Stimulated activated naive CD4-positive, alpha-beta T cell treated with Interleukin-2 at 50 U/mL for 16 hours (primary cell): ENCODE measurements at regions not wholly inside any gene's neighbourhood (a gene's known extent, or its start where the extent isn't known, plus 50 kb on each side); places are given as distances from the start of the nearest gene placed in this dataset.
"Not testable (repeated sequence)": the region's sequence is repeated elsewhere in the genome, so short reads cannot be mapped to it uniquely, and the experiment has no call there.

Experiments
- DNase-seq: peaks from one replicate; lab custom pipeline; 2025; lab: John Stamatoyannopoulos, UW

DNA sequence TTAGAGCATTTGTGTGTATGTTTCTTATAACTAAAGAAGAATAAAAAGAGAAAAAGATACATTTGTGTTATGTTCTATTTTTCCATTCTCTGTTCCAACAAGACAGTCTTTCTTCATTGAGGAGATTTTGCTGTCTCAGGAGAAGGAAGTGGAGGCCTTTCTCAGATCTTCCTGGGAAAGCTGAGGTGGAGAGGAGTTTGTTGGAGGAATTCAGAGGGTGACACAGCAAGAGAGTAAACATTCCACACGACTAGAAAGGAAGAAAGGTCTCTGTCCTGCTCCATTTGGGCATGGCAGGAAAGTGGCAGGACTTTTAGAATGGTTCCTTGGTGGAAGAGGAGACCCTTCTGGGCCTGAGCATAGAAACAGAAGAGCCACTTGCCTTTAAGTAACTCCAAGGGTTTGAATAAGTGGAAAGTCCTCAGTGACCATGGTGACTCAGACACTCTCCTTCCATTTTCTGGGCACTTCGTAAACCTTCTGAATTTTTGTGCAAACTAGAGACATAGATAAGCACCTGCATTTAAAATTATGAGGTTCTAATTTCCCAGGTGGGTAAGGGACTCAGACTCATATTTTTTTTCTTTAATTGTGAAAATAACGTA lies 52.3 kb upstream of the COL5A2 start:
- DNase-seq = no peak

DNA sequence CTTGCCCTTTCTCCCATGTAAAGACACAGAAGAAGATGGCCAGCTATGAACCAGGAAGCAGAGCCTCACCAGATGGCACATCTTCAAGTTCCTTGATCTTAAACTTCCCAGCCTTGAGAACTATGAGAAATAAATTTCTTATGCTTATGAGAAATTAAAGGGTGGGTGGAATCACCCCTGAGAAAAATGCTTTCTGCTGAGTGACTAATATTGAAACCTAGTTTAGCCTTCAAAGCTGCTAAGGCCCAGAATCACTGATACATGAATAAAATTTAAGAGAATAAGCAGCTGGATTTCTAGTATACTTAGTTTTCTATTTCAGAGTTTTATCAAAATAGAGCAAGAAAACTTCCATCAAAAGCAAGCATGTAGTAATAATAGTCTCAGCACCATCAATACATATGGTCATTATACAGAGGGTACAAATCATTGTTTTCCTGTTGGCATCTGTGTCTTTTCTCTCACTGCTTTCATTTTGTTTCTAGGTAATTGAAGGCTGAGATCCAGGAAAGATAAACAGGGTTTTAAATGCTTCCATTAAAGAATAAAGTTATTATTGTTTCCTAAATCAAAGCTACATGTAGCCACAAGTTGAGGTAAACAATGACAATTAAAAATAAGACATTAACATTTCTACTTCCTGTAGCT lies 53.3 kb upstream of the COL5A2 start:
- DNase-seq = no peak

DNA sequence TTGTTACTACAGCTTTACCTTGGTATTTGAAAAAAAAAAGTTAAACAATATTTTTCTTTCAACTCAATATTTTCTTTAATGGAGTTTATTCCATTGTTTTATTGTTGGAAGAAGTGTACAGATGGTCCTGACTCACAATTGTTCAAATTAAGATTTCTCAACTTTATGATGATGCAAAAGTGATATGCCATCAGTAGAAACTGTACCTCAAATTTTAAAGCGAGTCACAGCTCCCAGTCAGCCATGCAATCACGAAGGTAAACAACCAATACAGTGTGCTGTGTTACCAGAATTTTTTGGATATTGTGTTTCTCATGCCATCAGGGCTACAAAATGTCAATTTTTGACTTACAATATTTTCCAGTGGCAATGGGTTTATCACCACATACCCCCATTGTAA lies 54.0 kb upstream of the COL5A2 start:
- no peak for DNase-seq

DNA sequence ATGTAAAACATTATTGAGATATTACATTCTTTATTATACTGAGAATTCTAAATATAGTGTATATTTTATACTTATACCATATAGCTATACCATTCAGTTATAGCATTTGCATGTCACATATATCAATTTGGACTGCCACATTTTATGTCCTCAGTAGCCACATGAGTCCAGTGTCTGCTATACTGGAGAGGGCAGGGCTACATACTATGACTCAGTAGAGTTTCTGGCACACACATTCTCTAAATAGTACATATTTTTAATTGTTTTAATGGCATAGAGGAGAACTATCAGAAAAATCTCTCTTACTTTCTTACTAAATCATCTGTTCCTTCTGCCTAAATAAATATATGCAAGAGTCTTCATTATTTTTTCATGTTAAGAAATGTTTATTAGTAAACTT lies 55.4 kb upstream of the COL5A2 start:
- no peak for DNase-seq

DNA sequence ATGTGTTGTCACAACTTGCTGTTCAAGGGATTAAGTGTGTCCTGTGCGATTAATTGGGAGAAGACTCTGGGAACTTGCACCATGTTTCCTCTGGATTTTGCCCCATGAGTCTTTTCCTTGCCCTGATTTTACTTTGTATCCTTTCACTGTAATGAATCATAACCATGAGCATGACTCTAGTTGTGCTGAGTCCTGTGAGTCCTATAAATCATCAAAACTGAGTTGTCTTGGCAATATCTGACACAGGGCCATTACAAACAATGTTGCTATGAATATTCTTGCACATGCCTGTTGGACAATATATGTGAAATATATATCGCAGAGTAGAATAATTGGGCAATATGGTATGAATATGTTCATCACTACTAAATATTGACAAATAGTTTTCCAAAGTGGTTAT lies 56.5 kb upstream of the COL5A2 start:
- DNase-seq = no peak

DNA sequence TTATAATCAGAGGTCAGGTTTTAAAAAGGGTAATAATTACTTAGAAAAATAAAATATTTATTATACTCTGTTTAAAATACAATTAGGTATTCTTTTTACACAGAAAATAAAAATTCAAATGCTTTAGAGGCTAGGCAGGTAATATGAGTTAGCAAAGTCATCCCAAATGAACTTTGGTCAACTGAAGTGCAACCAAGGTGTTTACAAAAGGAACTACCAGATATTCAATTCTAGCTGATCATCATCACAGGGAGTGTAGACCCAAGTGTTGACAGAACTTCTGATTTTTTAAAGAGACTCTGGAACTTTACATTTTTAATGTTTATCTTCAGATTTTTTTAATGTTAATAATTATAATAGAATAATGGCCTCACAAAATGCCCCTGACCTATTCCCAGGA lies 59.3 kb upstream of the COL5A2 start:
- DNase-seq = no peak

DNA sequence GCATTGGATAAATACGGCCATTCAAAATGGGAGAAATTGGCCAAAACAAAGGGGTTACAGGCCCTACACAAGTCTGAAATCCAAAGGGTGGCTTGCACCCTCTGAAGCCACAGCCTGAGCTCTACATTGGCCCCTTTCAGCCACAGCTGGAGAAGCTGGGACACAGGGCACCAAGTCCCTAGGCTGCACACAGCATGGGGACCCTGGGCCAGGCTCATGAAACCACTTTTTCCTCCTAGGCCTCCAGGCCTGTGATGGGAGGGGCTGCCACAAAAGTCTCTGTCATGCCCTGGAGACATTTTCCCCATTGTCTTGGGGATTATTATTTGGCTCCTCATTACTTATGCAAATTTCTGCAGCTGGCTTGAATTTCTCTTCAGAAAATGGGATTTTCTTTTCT lies 64.3 kb upstream of the COL5A2 start:
- DNase-seq = not testable (repeated sequence)

DNA sequence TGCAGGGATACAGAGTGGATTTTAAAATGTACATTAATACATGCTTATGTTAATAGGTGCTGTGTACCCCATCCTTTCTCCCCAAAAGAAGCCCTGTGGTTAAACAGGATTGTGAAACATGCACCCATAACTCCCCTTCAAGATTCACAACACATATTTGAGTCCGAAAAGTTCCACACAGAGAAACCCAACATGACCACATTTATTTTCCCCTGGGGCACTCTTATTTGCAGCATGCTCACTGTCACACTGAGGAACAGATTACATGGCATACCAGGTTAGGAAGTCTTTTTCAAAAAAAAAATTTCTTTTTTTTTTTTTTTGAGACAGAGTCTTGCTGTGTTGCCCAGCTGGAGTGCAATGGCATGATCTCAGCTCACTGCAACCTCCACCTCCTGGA lies 67.7 kb upstream of the COL5A2 start:
- no peak for DNase-seq

DNA sequence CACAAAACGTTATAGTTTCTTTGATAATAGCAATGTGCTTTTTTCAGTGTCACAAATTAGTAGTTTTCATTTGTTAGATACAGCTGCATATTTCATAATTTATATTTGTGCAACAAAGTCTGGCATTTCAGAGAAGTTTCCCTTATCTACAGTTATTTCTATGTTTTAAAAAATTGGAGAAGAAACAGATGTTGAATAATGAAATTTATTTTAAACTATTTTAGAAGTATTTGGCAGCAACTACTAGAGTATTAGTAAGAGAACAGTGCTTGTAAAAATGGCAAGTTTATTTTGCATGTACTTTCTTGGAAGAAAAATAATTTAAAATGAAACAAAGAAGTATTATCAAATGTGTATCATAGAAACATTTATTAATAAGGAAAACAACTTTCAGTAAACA lies 68.6 kb upstream of the COL5A2 start:
- DNase-seq = no peak

DNA sequence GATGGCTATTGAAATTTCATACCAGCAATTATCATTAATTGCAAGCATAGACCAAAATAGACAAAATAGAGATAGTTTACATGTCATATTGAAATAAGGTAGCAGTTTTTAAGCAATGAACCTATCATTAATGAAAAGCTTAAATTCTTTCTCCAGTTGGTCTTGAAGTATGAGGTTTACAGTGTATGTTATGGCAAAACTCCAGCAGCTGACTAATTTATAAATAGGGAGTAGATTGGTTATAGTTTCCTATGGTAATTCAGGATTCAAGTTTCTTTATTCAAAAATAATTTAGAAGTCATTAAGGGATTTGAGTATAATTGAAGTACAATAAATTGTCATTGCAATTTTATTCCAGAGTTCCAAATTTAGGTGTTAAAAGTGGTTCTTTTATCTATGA lies 69.6 kb upstream of the COL5A2 start:
- DNase-seq = no peak

DNA sequence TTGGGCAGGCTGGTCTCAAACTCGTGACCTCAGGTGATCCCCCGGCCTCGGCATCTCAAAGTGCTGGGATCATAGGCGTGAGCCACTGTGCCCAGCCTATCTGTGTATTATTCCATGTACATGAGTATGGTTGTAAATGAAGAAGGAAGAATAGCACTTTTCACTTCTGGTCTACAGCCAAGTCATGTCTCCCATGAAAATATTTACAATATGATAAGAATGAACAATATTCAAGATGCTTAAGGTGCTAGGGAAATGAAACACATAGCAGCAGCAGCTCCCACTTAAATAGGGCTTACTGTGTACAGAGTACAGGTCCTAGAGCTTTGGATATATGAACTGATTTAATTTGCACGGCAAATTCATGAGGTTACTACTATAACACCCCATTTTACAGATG lies 70.3 kb upstream of the COL5A2 start:
- no peak for DNase-seq

DNA sequence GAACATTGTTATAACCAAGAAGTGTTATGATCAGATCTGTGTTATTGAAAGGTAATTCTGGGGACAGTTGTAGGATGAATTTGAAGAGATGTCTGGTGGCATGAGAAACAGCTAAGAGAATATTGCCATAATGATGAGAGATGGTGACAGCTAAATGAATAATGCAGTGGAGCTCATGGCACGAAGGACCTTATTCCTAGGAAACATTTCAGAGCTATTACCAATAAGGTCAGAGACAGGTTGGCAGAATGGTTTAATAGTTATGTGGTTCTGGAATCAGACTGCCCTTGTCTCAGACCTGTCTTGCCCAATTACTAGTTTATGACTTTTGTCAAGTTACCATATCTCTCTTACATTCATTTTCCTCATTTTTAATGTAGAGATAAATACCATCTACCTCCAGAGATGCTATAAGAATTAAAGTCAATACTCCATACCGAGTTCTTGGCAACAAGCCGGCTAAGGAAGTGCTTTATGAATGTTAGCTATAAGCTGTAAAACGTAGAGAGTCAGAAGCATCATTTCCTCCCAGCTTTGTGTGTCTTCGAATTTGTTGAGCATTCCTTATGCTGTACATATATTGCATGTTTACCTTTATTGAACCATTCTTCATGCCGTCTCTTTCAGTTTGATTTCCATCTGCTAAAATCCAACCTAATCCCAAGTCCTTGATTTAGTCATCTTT lies 73.6 kb upstream of the COL5A2 start:
- DNase-seq = no peak

DNA sequence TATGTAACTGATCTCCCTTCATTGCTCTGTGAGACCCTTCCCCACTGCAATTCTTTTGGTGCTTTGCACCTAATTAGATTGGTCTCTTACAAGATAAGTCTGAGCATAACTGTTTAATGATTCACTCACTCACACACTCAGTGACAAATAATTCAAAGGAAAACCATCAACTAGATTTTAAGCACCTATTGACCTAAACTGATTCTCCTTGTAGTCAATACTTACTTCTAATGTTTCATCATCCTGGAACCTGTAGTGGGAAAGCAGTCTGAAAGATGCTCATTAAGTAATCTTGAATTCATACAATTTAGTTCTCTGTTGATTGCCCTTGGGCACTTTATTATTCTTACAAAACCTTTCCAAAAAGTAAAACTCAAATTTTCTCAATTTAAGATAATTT lies 74.3 kb upstream of the COL5A2 start:
- no peak for DNase-seq

DNA sequence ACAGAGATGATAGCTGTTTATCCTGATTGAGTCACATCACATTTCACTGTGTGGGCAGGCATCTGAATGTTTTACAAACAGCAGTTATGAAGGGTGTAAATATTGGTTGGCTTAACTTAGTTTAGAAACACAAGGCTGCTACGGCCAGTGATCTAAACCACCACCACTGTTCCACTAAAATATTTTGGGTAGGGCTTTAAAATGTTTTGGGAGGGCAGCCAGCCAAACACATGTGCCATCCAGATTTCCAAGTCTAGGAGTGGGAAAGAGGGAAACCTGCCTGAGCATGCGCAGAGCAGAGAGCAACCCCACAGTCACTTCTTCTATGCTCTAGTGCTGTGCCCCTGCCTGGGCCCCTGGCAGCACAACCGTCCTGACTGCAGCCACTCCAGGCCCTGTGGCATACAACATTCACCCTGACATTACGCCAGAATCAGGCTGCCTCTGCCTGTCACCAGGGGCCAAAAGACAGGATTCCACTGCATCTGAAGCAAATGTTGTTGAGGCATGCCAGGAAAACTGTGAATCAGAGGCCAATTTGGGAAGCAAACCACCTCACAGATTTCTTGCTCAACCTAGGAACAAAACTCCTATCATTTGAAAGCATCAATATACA lies 74.8 kb upstream of the COL5A2 start:
- no peak for DNase-seq

DNA sequence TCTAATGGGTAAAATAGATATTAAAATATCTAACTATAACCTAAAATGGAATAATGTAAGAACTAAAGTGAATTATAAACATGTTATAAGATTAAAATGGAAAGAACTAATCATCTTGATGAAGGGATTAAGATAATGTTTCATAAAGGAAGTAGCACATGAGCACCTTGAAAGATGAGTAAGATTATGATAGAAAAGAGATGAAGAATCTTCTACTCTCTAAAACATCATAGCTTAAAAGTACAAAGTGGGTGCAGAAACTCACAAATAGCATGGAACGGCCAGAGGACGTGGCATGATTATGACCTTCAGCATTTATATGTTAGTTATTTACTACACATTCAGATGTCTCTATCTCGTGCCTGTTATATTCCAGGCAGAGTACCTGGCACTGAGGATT lies 76.2 kb upstream of the COL5A2 start:
- no peak for DNase-seq

DNA sequence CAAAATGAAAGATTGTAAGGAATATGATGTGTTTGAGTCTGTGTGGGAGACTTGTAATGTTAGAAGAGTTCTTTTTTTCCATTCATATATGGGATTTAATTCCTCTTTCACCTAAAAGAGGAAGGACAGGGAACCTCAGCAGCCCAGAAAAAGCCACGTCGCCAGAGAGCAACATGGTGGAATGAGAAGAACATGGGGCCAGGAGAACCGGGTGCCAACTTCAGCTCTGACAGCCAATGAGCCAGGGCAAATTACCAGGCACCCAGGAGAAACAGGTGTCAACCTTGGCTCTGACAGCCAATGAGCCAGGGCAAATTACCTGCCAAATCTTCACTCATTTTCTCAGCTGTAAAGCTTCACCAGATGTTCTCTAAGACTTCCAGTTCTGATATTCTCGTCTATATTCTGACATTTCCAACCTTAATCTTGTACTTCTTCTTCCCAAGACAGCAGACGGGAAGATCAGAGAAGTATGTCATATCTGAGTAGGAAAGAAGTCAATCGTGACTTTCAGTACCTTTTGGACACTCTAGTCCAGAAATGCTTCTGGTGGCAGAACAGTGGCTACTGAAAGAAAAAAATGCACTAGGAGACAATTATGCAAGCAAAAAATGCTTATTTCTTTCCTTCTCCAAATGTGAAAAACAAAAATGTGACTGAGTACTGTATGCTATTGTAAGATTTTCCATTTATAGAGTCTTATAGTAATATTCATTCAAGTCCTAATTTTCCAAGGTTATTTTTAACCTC lies 79.2 kb upstream of the COL5A2 start:
- DNase-seq = no peak

DNA sequence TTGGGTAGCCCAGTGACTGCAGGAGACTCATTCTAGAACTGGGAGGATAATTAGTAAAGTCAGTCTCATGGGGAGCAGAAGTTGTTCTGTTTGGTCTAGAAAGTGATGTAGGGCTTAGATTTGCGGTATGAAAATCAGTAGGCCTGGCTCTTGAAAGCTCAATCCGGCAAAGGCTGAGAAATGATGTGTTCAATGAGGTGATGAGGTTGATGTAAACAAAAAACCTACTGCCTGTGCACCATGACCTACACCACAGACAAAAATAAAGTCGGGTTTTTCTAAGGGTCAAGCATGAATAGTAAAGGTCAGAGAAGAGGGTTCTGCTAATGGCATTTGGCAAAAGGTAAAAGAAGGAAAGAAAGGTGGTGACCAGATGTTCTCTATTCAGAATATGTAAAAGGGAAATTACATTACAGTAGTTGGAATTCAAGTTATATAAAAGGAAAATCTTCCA lies 80.8 kb upstream of the COL5A2 start:
- no peak for DNase-seq

DNA sequence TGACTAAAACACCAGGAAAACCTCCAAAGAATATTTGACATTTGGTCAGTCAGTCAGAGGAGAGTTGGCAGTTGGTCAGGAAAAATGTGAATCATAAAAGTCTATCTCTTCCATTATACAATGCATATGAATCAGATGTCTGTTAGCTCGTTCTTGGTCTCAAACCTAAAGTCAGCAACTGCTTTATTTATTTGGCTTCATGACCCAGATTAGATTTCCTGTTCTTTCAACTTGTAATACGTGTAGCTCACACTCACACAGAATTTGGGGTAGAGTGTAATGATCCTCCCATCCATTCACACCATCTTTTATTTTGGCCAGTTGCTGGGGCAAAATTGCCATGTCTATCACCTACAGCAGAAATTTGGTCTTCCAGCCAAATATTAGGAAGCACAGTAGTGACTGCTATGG lies 81.9 kb upstream of the COL5A2 start:
- DNase-seq = no peak

DNA sequence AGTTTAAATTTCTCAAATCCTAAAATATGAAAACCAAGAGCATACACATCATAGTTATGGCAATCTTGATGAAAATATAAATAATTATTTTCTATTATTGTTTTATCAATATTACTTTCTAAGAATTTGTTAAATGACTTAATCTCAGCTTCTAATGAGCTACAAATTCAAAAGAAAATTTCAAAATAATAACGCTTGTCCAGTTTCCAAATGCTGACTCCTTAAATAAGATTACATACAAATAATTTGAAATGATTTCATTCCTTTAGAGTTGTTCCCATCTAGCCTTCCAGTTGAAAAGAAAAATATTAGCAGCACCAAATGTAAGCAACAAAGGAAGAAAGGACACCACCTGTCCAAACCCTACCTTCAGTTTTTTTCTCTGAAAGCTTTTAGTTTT lies 82.4 kb upstream of the COL5A2 start:
- no peak for DNase-seq

DNA sequence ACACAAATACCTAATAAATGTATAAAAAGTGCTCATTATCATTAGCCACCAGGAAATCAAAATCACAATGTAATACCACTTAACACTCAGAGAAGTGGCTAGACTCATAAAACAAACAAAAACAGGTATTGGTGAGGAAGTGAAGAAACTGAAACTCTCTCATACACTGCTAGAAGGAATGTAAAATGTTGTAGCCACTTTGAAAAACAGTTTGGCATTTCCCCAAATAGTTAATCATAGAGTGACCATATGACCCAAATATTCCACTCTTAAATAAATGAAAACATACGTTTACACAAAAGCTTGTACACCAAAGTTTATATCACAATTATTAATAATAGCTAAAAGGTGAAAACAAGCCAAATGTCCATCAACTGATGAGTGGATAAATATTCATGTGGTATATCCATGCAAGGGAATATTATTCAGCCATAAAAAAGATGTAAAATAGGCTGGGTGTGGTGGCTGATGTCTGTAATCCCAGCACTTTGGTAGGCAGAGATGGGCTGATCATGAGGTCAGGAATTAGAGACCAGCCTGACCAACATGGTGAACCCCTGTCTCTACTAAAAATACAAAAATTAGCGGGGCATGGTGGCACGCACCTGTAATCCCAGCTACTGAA lies 86.2 kb upstream of the COL5A2 start:
- DNase-seq = no peak

DNA sequence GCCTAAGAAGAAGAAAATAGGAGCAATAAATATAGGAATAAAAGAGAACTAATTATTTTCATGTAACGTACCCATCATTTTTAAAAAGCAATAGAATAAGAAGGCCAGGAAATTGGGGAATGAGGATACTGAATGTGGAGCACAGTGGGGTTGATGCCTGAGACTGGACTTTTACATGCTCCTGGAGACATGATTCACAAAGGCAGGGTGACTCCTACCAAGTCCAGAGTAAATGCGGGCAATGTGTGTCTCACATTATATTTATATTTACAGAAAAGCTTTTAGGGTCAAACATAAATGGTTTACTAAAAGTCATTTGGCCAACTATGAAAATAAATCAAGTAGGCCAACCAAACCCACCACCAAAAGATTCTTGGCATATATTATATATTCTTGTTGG lies 87.9 kb upstream of the COL5A2 start:
- DNase-seq = no peak
